Smooth muscle cell (in vitro differentiated cells): ENCODE measurements at regions not wholly inside any gene's neighbourhood (a gene's known extent, or its start where the extent isn't known, plus 50 kb on each side); places are given as distances from the start of the nearest gene placed in this dataset.

ENCODE experiments used
- DNase-seq: peaks from one replicate; lab custom pipeline; 2025; ENCODE audit not compliant: unreplicated experiment; lab: John Stamatoyannopoulos, UW
- H2AFZ ChIP-seq: fragments of 200-600 bp; sonication (generic); 2 replicates; pipeline ENCODE4 v1.6.0; 2016; ENCODE audit warnings: antibody characterized with exemption, low read depth, mild to moderate bottlenecking
- H3F3A ChIP-seq: fragments of 200-600 bp; sonication (generic); 2 replicates; pipeline ENCODE4 v1.6.0; 2017; ENCODE audit warnings: antibody characterized with exemption, low read depth
- H3K27ac ChIP-seq: fragments of 200-600 bp; sonication (generic); 2 replicates; pipeline ENCODE4 v1.5.1; 2016; ENCODE audit warnings: low read depth, mild to moderate bottlenecking
- H3K27me3 ChIP-seq: fragments of 200-600 bp; sonication (generic); 2 replicates; pipeline ENCODE4 v1.6.1; 2016; ENCODE audit warnings: low read depth, mild to moderate bottlenecking
- H3K36me3 ChIP-seq: fragments of 200-600 bp; sonication (generic); 2 replicates; pipeline ENCODE4 v1.5.1; 2016; ENCODE audit warnings: low read depth
- H3K4me1 ChIP-seq: fragments of 200-600 bp; sonication (generic); 2 replicates; pipeline ENCODE4 v1.5.1; 2016; ENCODE audit warnings: low read depth
- H3K4me2 ChIP-seq: fragments of 200-600 bp; sonication (generic); 2 replicates; pipeline ENCODE4 v1.6.0; 2016; ENCODE audit warnings: mild to moderate bottlenecking
- H3K4me3 ChIP-seq: fragments of 200-600 bp; sonication (generic); 2 replicates; pipeline ENCODE4 v1.5.1; 2016; ENCODE audit warnings: mild to moderate bottlenecking
- H3K79me2 ChIP-seq: fragments of 200-600 bp; sonication (generic); 2 replicates; pipeline ENCODE4 v1.6.0; 2016; ENCODE audit warnings: low read depth, mild to moderate bottlenecking
- H3K9ac ChIP-seq: fragments of 200-600 bp; sonication (generic); 2 replicates; pipeline ENCODE4 v1.6.0; 2016; ENCODE audit warnings: low read depth
- H3K9me3 ChIP-seq: fragments of 200-600 bp; sonication (generic); replicated peaks from 2 replicates; pipeline ENCODE4 v1.5.1; 2016; ENCODE audit warnings: low read depth
- H4K20me1 ChIP-seq: fragments of 200-600 bp; sonication (generic); 2 replicates; pipeline ENCODE4 v1.6.0; 2016; ENCODE audit warnings: low read depth
- WGBS: methylation state at CpG from one replicate; pipeline ENCODE4 v1.1.7; 2016; ENCODE audit warnings: low lambda C conversion rate; 5-methylcytosine and 5-hydroxymethylcytosine counted together
- TF ChIP-seq, protein P1 (sequence below): fragments of 200-600 bp; sonication (generic); IDR thresholded peaks from 2 replicates; pipeline ENCODE4 v1.5.1; 2017; ENCODE audit warnings: borderline replicate concordance, mild to moderate bottlenecking, antibody characterized with exemption; ENCODE audit not compliant: insufficient read depth, poor library complexity, severe bottlenecking

DNA sequence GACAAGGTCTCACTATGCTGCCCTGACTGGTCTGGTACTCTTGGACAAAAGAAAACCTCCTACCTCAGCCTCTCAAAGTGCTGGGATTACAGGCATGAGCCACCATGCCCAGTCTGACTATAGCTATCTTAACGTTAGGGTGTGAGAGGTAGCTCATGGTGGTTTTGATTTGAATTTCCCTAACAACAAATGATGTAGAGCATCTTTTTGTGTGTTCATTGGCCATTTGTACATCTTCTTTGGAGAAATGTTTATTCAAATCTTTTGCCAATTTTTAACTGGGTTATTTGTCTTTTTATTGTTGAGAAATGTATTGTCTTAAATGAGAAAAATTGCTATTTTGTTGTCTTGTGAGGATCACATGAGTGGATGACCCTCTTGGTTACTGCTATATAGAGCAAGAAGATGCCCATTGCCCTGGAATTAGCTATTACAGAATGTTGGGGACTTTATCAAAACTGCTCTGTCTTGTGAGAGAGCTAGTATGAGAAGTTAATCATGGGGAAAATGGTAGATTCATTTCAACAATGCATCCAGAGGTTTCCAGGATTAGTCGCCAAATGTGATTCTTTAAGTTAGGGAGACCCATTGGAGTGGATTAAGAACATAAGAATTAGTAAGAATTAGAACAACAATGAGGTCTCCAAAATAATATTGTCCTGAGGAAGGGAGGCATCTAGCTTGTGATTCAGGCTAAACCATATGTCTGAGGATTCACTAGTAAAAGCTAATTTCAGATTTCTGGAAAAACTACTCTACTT is 124.3 kb upstream of the MOCS2 start:
- DNase-seq: no peak
- WGBS: 93% methylated on average over 2 of the region's 2 CpGs
- no peaks in the 10 kb centered on the region for H3K36me3 ChIP-seq
- H3K4me1 ChIP-seq: no peaks in the 10 kb centered on the region
- H3K27me3 ChIP-seq: no peaks in the 10 kb centered on the region
- TF ChIP-seq, protein P1, sequence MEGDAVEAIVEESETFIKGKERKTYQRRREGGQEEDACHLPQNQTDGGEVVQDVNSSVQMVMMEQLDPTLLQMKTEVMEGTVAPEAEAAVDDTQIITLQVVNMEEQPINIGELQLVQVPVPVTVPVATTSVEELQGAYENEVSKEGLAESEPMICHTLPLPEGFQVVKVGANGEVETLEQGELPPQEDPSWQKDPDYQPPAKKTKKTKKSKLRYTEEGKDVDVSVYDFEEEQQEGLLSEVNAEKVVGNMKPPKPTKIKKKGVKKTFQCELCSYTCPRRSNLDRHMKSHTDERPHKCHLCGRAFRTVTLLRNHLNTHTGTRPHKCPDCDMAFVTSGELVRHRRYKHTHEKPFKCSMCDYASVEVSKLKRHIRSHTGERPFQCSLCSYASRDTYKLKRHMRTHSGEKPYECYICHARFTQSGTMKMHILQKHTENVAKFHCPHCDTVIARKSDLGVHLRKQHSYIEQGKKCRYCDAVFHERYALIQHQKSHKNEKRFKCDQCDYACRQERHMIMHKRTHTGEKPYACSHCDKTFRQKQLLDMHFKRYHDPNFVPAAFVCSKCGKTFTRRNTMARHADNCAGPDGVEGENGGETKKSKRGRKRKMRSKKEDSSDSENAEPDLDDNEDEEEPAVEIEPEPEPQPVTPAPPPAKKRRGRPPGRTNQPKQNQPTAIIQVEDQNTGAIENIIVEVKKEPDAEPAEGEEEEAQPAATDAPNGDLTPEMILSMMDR: no peak
- no peak overlapping the region for H3K9ac ChIP-seq
- no peaks in the 10 kb centered on the region for H4K20me1 ChIP-seq
- H3K4me3 ChIP-seq: no peak overlapping the region
- no peak overlapping the region for H2AFZ ChIP-seq
- no peaks in the 10 kb centered on the region for H3K9me3 ChIP-seq
- no peak overlapping the region for H3K27ac ChIP-seq
- no peaks in the 10 kb centered on the region for H3K79me2 ChIP-seq
- H3F3A ChIP-seq: no peaks in the 10 kb centered on the region
- no peak overlapping the region for H3K4me2 ChIP-seq

DNA sequence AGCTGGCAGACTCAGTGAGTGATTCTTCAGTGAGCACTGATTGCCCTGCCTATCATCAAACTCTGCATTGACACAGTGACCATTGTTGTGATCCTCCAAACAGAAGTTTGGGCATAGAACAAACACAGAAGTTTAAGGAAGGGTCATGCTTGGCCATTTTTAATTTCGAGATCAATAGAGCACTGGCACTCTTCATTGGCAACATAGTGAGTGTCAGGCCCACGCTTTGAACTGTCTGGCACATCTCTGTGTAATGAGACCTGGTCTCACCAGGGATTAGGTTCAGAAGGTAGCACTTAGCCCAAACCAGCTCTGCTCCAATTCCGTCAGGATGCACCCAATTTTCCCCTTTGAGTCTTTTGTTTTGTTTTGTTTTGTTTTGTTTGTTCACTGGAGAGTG is 127.1 kb upstream of the MOCS2 start:
- no peaks in the 10 kb centered on the region for H3K27me3 ChIP-seq
- DNase-seq: no peak
- H3F3A ChIP-seq: no peaks in the 10 kb centered on the region
- H3K4me1 ChIP-seq: no peaks in the 10 kb centered on the region
- no peaks in the 10 kb centered on the region for H3K79me2 ChIP-seq
- H3K4me3 ChIP-seq: no peak overlapping the region
- no peak overlapping the region for H3K27ac ChIP-seq
- TF ChIP-seq, protein P1: no peak
- WGBS: 90% methylated on average over 3 of the region's 3 CpGs
- no peaks in the 10 kb centered on the region for H3K9me3 ChIP-seq
- no peak overlapping the region for H3K9ac ChIP-seq
- H2AFZ ChIP-seq: no peak overlapping the region
- no peaks in the 10 kb centered on the region for H3K36me3 ChIP-seq
- H4K20me1 ChIP-seq: no peaks in the 10 kb centered on the region
- no peak overlapping the region for H3K4me2 ChIP-seq

DNA sequence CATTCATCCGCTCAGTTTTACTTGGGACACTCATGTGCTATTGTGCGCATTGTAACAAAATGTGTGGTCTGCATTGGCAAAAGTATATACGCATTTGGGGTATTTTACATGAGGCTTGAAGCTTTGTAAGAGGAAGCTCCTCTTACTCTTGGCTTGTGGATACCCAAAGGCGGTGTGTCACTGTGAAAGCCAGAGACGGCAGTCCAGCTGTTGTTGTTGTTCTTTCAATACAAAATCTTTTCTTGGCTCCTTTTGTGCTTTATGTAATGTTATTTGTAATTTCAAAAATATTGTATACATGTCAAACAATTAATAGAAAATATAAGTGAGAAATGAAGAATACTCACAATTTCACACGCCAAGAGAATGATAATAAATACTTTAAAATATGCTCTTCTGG is 128.3 kb upstream of the MOCS2 start:
- Histone ChIP-seq H3F3A (no peaks in the 10 kb centered on the region), H3K9ac (no peak overlapping the region), H3K79me2 (no peaks in the 10 kb centered on the region), H3K9me3 (no peaks in the 10 kb centered on the region), H3K27me3 (no peaks in the 10 kb centered on the region), H3K27ac (no peak overlapping the region), H3K4me2 (no peak overlapping the region), H3K4me1 (no peaks in the 10 kb centered on the region), H3K36me3 (no peaks in the 10 kb centered on the region), H2AFZ (no peak overlapping the region), H3K4me3 (no peak overlapping the region), H4K20me1 (no peaks in the 10 kb centered on the region)
- TF ChIP-seq, protein P1: no peak
- DNase-seq: no peak
- 99% methylated on average over 6 of the region's 6 CpGs for WGBS
